ENCODE measurements at regions not wholly inside any gene's neighbourhood (a gene's known extent, or its start where the extent isn't known, plus 50 kb on each side); places are given as distances from the start of the nearest gene placed in this dataset.

GRCh38 chr2:125721072-125721721 lies 934.8 kb upstream of the GYPC start:
- no peaks in the 10 kb centered on the region for H3K36me3 ChIP-seq (replicated peaks; ENCODE audit: low read depth, low read length)

GRCh38 chr2:125730921-125731320 lies 925.0 kb upstream of the GYPC start:
- no peaks in the 10 kb centered on the region for H3K9me3 ChIP-seq (ENCODE audit: insufficient read depth, low read length)
- H3K79me2 ChIP-seq (ENCODE audit: low read length), result no peaks in the 10 kb centered on the region
- TF ChIP-seq CTCF (IDR thresholded peaks at IDR 0.05; ENCODE audit: low read depth, low read length) (no peak), EZH2phosphoT487 (IDR thresholded peaks at IDR 0.05; ENCODE audit: low read depth) (no peak)

More at GRCh38 chr2:125721072-125721721, 934.8 kb upstream of the GYPC start:
- Histone ChIP-seq H3K4me3 (ENCODE audit: low read length) (no peak overlapping the region), H3K4me1 (ENCODE audit: low read length) (no peaks in the 10 kb centered on the region), H3K4me2 (ENCODE audit: low read length) (no peak overlapping the region), H3K27ac (ENCODE audit: low read length) (no peak overlapping the region), H2AFZ (ENCODE audit: low read depth, low read length) (no peak overlapping the region), H3K9me3 (ENCODE audit: insufficient read depth, low read length) (no peaks in the 10 kb centered on the region), H3K9ac (ENCODE audit: low read length) (no peak overlapping the region), H4K20me1 (ENCODE audit: insufficient read depth, low read length) (no peaks in the 10 kb centered on the region), H3K79me2 (ENCODE audit: low read length) (no peaks in the 10 kb centered on the region), H3K27me3 (ENCODE audit: low read depth, low read length) (no peaks in the 10 kb centered on the region)
- no peak for TF ChIP-seq EZH2phosphoT487 (IDR thresholded peaks at IDR 0.05; ENCODE audit: low read depth)
- TF ChIP-seq CTCF (IDR thresholded peaks at IDR 0.05; ENCODE audit: low read depth, low read length), result no peak

GRCh38 chr2:125736306-125736705 lies 919.7 kb upstream of the GYPC start:
- Histone ChIP-seq H3K4me3 (ENCODE audit: low read length) (no peak overlapping the region), H2AFZ (ENCODE audit: low read depth, low read length) (no peak overlapping the region), H3K27ac (ENCODE audit: low read length) (no peak overlapping the region), H3K36me3 (replicated peaks; ENCODE audit: low read depth, low read length) (no peaks in the 10 kb centered on the region), H4K20me1 (ENCODE audit: insufficient read depth, low read length) (no peaks in the 10 kb centered on the region), H3K9ac (ENCODE audit: low read length) (no peak overlapping the region), H3K4me1 (ENCODE audit: low read length) (no peaks in the 10 kb centered on the region), H3K79me2 (ENCODE audit: low read length) (no peaks in the 10 kb centered on the region), H3K9me3 (ENCODE audit: insufficient read depth, low read length) (peaks cover 12% of the 10 kb centered on the region; the same call in 1 of the 2 replicates), H3K4me2 (ENCODE audit: low read length) (no peak overlapping the region), H3K27me3 (ENCODE audit: low read depth, low read length) (no peaks in the 10 kb centered on the region)
- TF ChIP-seq CTCF (IDR thresholded peaks at IDR 0.05; ENCODE audit: low read depth, low read length) (no peak), EZH2phosphoT487 (IDR thresholded peaks at IDR 0.05; ENCODE audit: low read depth) (no peak)

More at GRCh38 chr2:125730921-125731320, 925.0 kb upstream of the GYPC start:
- Histone ChIP-seq H3K27ac (ENCODE audit: low read length) (no peak overlapping the region), H3K4me1 (ENCODE audit: low read length) (no peaks in the 10 kb centered on the region), H3K36me3 (replicated peaks; ENCODE audit: low read depth, low read length) (no peaks in the 10 kb centered on the region), H3K9ac (ENCODE audit: low read length) (no peak overlapping the region), H3K4me3 (ENCODE audit: low read length) (no peak overlapping the region), H4K20me1 (ENCODE audit: insufficient read depth, low read length) (no peaks in the 10 kb centered on the region), H2AFZ (ENCODE audit: low read depth, low read length) (no peak overlapping the region), H3K4me2 (ENCODE audit: low read length) (no peak overlapping the region), H3K27me3 (ENCODE audit: low read depth, low read length) (no peaks in the 10 kb centered on the region)

- no peaks in the 10 kb centered on the region for H4K20me1 ChIP-seq (ENCODE audit: insufficient read depth, low read length)
- no peaks in the 10 kb centered on the region for H3K27me3 ChIP-seq (ENCODE audit: low read depth, low read length)
- no peaks in the 10 kb centered on the region for H3K79me2 ChIP-seq (ENCODE audit: low read length)
- no peak overlapping the region for H3K9ac ChIP-seq (ENCODE audit: low read length)
- no peak overlapping the region for H3K4me3 ChIP-seq (ENCODE audit: low read length)
- TF ChIP-seq CTCF (IDR thresholded peaks at IDR 0.05; ENCODE audit: low read depth, low read length), result peak; percentile 58
- TF ChIP-seq EZH2phosphoT487 (IDR thresholded peaks at IDR 0.05; ENCODE audit: low read depth), result no peak
- H3K4me1 ChIP-seq (ENCODE audit: low read length), result 0 out of 2 replicates have a peak, but pooled peaks cover 3% of the 10 kb centered on the region
- no peak overlapping the region for H3K27ac ChIP-seq (ENCODE audit: low read length)
- H3K4me2 ChIP-seq (ENCODE audit: low read length), result 0 out of 2 replicates have a peak overlapping the region, but pooled peaks have one; percentile 4
- H3K9me3 ChIP-seq (ENCODE audit: insufficient read depth, low read length), result no peaks in the 10 kb centered on the region
- no peaks in the 10 kb centered on the region for H3K36me3 ChIP-seq (replicated peaks; ENCODE audit: low read depth, low read length)
- H2AFZ ChIP-seq (ENCODE audit: low read depth, low read length), result no peak overlapping the region
Measured at GRCh38 chr2:125745514-125745913, 910.4 kb upstream of the GYPC start.
